ENCODE measurements at regions not wholly inside any gene's neighbourhood (a gene's known extent, or its start where the extent isn't known, plus 50 kb on each side); places are given as distances from the start of the nearest gene placed in this dataset.
"Not testable (repeated sequence)": the region's sequence is repeated elsewhere in the genome, so short reads cannot be mapped to it uniquely, and the experiment has no call there.

GRCh38 chr2:57066301-57066700 is 882.5 kb downstream of the CCDC85A start:
- TF ChIP-seq CTCF, EP300 (IDR thresholded peaks at IDR 0.05): not testable (repeated sequence)

Measured in tibial nerve (tissue), 4 donors.